Astrocyte (in vitro differentiated cells and primary cell): ENCODE measurements at regions not wholly inside any gene's neighbourhood (a gene's known extent, or its start where the extent isn't known, plus 50 kb on each side); places are given as distances from the start of the nearest gene placed in this dataset.

Experiments
- EZH2 ChIP-seq: IDR thresholded peaks from 2 replicates; pipeline ENCODE4 v1.6.1; 2012; ENCODE audit warnings: mild to moderate bottlenecking, low read length, inconsistent platforms; ENCODE audit not compliant: insufficient read depth
- TF ChIP-seq, protein P1 (sequence below): IDR thresholded peaks from 2 replicates; pipeline ENCODE4 v1.5.1; 2011; ENCODE audit warnings: low read depth, mild to moderate bottlenecking, inconsistent platforms, low read length, moderate library complexity; ENCODE audit not compliant: insufficient read depth

GRCh38 chr22:22703203-22703570 is 58.8 kb downstream of the GGTLC2 start:
- TF ChIP-seq, protein P1, sequence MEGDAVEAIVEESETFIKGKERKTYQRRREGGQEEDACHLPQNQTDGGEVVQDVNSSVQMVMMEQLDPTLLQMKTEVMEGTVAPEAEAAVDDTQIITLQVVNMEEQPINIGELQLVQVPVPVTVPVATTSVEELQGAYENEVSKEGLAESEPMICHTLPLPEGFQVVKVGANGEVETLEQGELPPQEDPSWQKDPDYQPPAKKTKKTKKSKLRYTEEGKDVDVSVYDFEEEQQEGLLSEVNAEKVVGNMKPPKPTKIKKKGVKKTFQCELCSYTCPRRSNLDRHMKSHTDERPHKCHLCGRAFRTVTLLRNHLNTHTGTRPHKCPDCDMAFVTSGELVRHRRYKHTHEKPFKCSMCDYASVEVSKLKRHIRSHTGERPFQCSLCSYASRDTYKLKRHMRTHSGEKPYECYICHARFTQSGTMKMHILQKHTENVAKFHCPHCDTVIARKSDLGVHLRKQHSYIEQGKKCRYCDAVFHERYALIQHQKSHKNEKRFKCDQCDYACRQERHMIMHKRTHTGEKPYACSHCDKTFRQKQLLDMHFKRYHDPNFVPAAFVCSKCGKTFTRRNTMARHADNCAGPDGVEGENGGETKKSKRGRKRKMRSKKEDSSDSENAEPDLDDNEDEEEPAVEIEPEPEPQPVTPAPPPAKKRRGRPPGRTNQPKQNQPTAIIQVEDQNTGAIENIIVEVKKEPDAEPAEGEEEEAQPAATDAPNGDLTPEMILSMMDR = no peak
- TF ChIP-seq EZH2 = no peak
